A549 (cell line): ENCODE measurements at regions not wholly inside any gene's neighbourhood (a gene's known extent, or its start where the extent isn't known, plus 50 kb on each side); places are given as distances from the start of the nearest gene placed in this dataset.

ENCODE experiments used
- ATAC-seq, 2 experiments: fragments of 200-7000 bp in 1 of 2; fragments of >200 bp in 1 of 2; cut with Nextera tagmentation in 1 of 2; cut with Tn5 transposase in 1 of 2; 3 replicates each; pipeline versions ENCODE4 v1.8.0 to v1.9.1; 2018 to 2020; ENCODE audit warnings: mild to moderate bottlenecking in 1 of 2, moderate library complexity in 1 of 2
- CTCF ChIA-PET: fragments of 300-600 bp; sonication (Branson Sonifier 250); formaldehyde crosslinking; extraction: SDS; loops from one replicate; lab custom pipeline; 2021; ENCODE audit warnings: antibody characterized with exemption, inconsistent platforms; lab: Yijun Ruan, JAX
- POLR2A ChIA-PET: fragments of 350-600 bp; formaldehyde crosslinking; extraction: SDS; loops from one replicate; lab custom pipeline; 2021; ENCODE audit warnings: antibody characterized with exemption, inconsistent platforms; lab: Yijun Ruan, JAX
- DNase-seq, 2 experiments: peaks; one replicate each; pipeline versions ENCODE4 v3.0.0 to v3.0.0-alpha.2; 2011 to 2016; ENCODE audit warnings: low read depth in 1 of 2, low spot score in 1 of 2
- FAIRE-seq: peaks from 2 replicates; lab custom pipeline; 2011; peaks lifted over from hg19 to GRCh38; lab: Jason Lieb, UNC
- H3K27ac ChIP-seq, 2 experiments: fragments of >200 bp; sonication (Bioruptor Twin); formaldehyde crosslinking; 3 replicates each; pipeline ENCODE4 v1.5.1; 2016 to 2017
- H3K4me1 ChIP-seq: fragments of >200 bp; sonication (Bioruptor Twin); formaldehyde crosslinking; 3 replicates; pipeline ENCODE4 v1.6.1; 2016
- H3K4me2 ChIP-seq: fragments of >200 bp; sonication (Bioruptor Twin); formaldehyde crosslinking; 3 replicates; pipeline ENCODE4 v1.6.1; 2016
- H3K4me3 ChIP-seq: fragments of >200 bp; sonication (Bioruptor Twin); formaldehyde crosslinking; 3 replicates; pipeline ENCODE4 v1.5.1; 2016
- H3K9me3 ChIP-seq: fragments of >200 bp; sonication (Bioruptor Twin); formaldehyde crosslinking; 3 replicates; pipeline ENCODE4 v1.6.1; 2016
- CBX2 ChIP-seq: fragments of 200-600 bp; sonication (generic); IDR thresholded peaks from 2 replicates; pipeline ENCODE4 v1.6.1; 2016; ENCODE audit warnings: low read depth, mild to moderate bottlenecking, borderline replicate concordance
- EHMT2 ChIP-seq: fragments of 200-600 bp; sonication (generic); IDR thresholded peaks from 2 replicates; pipeline ENCODE4 v1.6.1; 2016; ENCODE audit warnings: antibody characterized with exemption, low read depth, mild to moderate bottlenecking, moderate library complexity
- EP300 ChIP-seq, 2 experiments: fragments of >200 bp; sonication (Bioruptor Twin); formaldehyde crosslinking; IDR thresholded peaks; 2 replicates in 1 of 2; 3 replicates in 1 of 2; pipeline ENCODE4 v1.6.1; 2016 to 2017
- FOSB ChIP-seq: fragments of 250-450 bp; sonication (Bioruptor Pico); IDR thresholded peaks from 2 replicates; pipeline ENCODE4 v1.5.0; 2020; ENCODE audit warnings: mild to moderate bottlenecking, moderate library complexity
- FOXS1 ChIP-seq: fragments of 250-450 bp; sonication (Bioruptor Pico); IDR thresholded peaks from 2 replicates; pipeline ENCODE4 v1.5.0; 2020; ENCODE audit warnings: mild to moderate bottlenecking, moderate library complexity
- HDAC2 ChIP-seq: fragments of 200-600 bp; sonication (generic); IDR thresholded peaks from 2 replicates; pipeline ENCODE4 v1.6.1; 2016
- HOXB5 ChIP-seq: fragments of 250-450 bp; sonication (Bioruptor Pico); IDR thresholded peaks from 2 replicates; pipeline ENCODE4 v1.5.0; 2020; ENCODE audit warnings: mild to moderate bottlenecking, moderate library complexity
- JUN ChIP-seq, 2 experiments: fragments of >200 bp; sonication (Bioruptor Twin); formaldehyde crosslinking; IDR thresholded peaks; 2 replicates in 1 of 2; 3 replicates in 1 of 2; pipeline ENCODE4 v1.6.1; 2016 to 2017
- MAFK ChIP-seq: fragments of 450-650 bp; IDR thresholded peaks from 2 replicates; pipeline ENCODE4 v1.6.1; 2014; ENCODE audit not compliant: partially characterized antibody
- NFE2L2 ChIP-seq: fragments of 150-350 bp; conservative IDR thresholded peaks from 2 replicates; pipeline ENCODE4 v1.6.1; 2014; ENCODE audit warnings: low read length
- NPAS2 ChIP-seq: fragments of 250-450 bp; sonication (Bioruptor Pico); IDR thresholded peaks from 2 replicates; pipeline ENCODE4 v1.8.0; 2022; ENCODE audit warnings: mild to moderate bottlenecking, moderate library complexity, borderline replicate concordance
- POLR2AphosphoS2 ChIP-seq: conservative IDR thresholded peaks from 2 replicates; pipeline ENCODE4 v1.6.1; 2012; ENCODE audit warnings: low read length, improper control_type of control experiment, inconsistent platforms
- RCOR1 ChIP-seq: fragments of 150-350 bp; IDR thresholded peaks from 2 replicates; pipeline ENCODE4 v1.6.1; 2014; ENCODE audit warnings: antibody characterized with exemption, low read length, low read depth
- RNF2 ChIP-seq: fragments of 200-600 bp; sonication (generic); IDR thresholded peaks from 2 replicates; pipeline ENCODE4 v1.6.1; 2016; ENCODE audit warnings: low read depth, mild to moderate bottlenecking, antibody characterized with exemption, moderate library complexity, borderline replicate concordance
- SREBF2 ChIP-seq: fragments of 450-650 bp; IDR thresholded peaks from 2 replicates; pipeline ENCODE4 v1.6.1; 2014; ENCODE audit warnings: mild to moderate bottlenecking, moderate library complexity
- ZFP36 ChIP-seq: fragments of 450-650 bp; IDR thresholded peaks from 2 replicates; pipeline ENCODE4 v1.6.1; 2014; ENCODE audit warnings: borderline replicate concordance; ENCODE audit not compliant: partially characterized antibody
- ZSCAN20 ChIP-seq: fragments of 250-450 bp; sonication (Bioruptor Pico); IDR thresholded peaks from 2 replicates; pipeline ENCODE4 v1.8.0; 2022; ENCODE audit warnings: mild to moderate bottlenecking, moderate library complexity
- WGBS: methylation state at CpG from one replicate; pipeline ENCODE4 v1.1.6; 2017; ENCODE audit errors: missing lambda C conversion rate; 5-methylcytosine and 5-hydroxymethylcytosine counted together
- TF ChIP-seq, protein P1 (sequence below): IDR thresholded peaks from 2 replicates; pipeline ENCODE4 v1.6.1; 2012
- TF ChIP-seq, protein P2 (sequence below): fragments of 200-600 bp; sonication (generic); IDR thresholded peaks from 2 replicates; pipeline ENCODE4 v1.6.1; 2016; ENCODE audit warnings: antibody characterized with exemption, mild to moderate bottlenecking, moderate library complexity
- TF ChIP-seq, protein P3 (sequence below): fragments of 250-450 bp; sonication (Bioruptor Pico); IDR thresholded peaks from 2 replicates; pipeline ENCODE4 v1.5.0; 2020; ENCODE audit warnings: low read depth, mild to moderate bottlenecking, moderate library complexity
- TF ChIP-seq, protein P4 (sequence below): IDR thresholded peaks from 2 replicates; pipeline ENCODE4 v1.6.1; 2012

DNA sequence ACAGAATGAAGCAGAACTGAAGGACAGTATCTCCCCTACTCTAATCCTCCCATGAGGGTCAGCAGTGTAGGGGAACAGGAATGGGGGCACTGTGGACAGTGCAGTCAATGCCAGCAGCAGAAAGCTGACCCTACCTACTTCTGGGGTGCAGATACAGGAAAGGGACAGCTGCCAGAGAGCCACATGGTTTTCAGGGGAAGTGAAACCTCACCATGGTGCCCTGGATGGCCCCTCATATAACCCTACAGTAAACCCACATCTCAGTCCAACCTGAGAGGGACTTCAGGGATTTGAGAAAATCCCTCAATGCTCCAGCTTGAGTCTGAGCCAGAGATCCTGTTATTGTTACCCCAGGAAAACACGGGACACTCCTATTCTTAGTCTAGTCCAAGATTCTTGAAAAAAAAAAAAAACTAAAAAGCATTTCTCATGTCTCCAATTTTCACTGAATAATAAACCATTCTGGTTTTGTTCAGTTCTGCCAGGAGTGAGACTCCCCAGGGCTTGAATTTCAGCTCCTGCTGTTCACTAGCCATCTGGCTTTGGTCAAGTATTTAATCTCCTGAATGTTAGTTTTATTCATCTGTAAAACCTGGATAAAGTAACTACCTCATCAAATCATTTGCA is 511.6 kb upstream of the ARGLU1 start:
- ChIA-PET CTCF (no interaction called here), POLR2A (no interaction called here)
- FAIRE-seq: no peak
- no peak overlapping the region for H3K4me2 ChIP-seq
- no peaks in the 10 kb centered on the region for H3K4me1 ChIP-seq
- no peak for ATAC-seq
- TF ChIP-seq CBX2 (no peak), MAFK (no peak), NFE2L2 (no peak), HOXB5 (no peak), RNF2 (no peak), EHMT2 (no peak), POLR2AphosphoS2 (no peak)
- TF ChIP-seq, protein P1, sequence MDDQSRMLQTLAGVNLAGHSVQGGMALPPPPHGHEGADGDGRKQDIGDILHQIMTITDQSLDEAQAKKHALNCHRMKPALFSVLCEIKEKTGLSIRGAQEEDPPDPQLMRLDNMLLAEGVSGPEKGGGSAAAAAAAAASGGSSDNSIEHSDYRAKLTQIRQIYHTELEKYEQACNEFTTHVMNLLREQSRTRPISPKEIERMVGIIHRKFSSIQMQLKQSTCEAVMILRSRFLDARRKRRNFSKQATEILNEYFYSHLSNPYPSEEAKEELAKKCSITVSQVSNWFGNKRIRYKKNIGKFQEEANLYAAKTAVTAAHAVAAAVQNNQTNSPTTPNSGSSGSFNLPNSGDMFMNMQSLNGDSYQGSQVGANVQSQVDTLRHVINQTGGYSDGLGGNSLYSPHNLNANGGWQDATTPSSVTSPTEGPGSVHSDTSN: no peak
- TF ChIP-seq, protein P2, sequence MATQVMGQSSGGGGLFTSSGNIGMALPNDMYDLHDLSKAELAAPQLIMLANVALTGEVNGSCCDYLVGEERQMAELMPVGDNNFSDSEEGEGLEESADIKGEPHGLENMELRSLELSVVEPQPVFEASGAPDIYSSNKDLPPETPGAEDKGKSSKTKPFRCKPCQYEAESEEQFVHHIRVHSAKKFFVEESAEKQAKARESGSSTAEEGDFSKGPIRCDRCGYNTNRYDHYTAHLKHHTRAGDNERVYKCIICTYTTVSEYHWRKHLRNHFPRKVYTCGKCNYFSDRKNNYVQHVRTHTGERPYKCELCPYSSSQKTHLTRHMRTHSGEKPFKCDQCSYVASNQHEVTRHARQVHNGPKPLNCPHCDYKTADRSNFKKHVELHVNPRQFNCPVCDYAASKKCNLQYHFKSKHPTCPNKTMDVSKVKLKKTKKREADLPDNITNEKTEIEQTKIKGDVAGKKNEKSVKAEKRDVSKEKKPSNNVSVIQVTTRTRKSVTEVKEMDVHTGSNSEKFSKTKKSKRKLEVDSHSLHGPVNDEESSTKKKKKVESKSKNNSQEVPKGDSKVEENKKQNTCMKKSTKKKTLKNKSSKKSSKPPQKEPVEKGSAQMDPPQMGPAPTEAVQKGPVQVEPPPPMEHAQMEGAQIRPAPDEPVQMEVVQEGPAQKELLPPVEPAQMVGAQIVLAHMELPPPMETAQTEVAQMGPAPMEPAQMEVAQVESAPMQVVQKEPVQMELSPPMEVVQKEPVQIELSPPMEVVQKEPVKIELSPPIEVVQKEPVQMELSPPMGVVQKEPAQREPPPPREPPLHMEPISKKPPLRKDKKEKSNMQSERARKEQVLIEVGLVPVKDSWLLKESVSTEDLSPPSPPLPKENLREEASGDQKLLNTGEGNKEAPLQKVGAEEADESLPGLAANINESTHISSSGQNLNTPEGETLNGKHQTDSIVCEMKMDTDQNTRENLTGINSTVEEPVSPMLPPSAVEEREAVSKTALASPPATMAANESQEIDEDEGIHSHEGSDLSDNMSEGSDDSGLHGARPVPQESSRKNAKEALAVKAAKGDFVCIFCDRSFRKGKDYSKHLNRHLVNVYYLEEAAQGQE: no peak
- DNase-seq: no peak
- no peak overlapping the region for H3K27ac ChIP-seq
- H3K9me3 ChIP-seq: no peaks in the 10 kb centered on the region
- WGBS: 8% methylated on average over 1 of the region's 1 CpG
- no peak overlapping the region for H3K4me3 ChIP-seq

DNA sequence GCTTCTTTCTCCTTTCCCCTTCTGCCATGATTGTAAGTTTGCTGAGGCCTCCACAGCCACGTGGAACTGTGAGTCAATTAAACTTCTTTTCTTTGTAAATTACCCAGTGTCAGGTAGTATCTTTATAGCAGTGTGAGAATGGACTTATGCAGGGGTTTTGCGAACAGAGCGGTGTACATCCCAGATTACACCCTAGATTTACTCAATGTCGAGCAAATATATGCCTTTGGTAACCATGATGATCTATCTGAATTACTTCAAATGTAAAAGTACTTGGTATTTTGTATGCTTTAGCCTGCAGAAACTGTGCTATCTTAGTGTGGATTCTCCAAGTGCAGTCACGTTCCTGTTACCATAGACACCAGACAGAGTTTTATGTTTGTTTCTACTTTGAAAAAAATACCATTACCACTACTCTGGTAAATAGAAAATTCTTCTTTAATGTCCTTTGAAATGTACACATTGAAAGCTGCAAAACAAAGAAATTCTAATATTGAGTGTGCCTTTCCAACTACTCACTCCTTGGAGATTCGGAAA is 510.4 kb upstream of the ARGLU1 start:
- no peaks in the 10 kb centered on the region for H3K9me3 ChIP-seq
- CTCF ChIA-PET: no interaction called here
- TF ChIP-seq FOSB (CRISPR knock-in tag) (no peak), ZFP36 (no peak), NFE2L2 (no peak), NPAS2 (no peak), EP300 (IDR thresholded peaks at IDR 0.05) (no peak), FOXS1 (CRISPR knock-in tag) (no peak), JUN (IDR thresholded peaks at IDR 0.05) (no peak), SREBF2 (no peak), HDAC2 (no peak), ZSCAN20 (no peak), RCOR1 (no peak), POLR2AphosphoS2 (no peak)
- TF ChIP-seq, protein P3, sequence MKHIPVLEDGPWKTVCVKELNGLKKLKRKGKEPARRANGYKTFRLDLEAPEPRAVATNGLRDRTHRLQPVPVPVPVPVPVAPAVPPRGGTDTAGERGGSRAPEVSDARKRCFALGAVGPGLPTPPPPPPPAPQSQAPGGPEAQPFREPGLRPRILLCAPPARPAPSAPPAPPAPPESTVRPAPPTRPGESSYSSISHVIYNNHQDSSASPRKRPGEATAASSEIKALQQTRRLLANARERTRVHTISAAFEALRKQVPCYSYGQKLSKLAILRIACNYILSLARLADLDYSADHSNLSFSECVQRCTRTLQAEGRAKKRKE (CRISPR knock-in tag): no peak
- TF ChIP-seq, protein P4, sequence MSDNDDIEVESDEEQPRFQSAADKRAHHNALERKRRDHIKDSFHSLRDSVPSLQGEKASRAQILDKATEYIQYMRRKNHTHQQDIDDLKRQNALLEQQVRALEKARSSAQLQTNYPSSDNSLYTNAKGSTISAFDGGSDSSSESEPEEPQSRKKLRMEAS: no peak
- TF ChIP-seq, all 56 proteins: peak for 0
- no peak for DNase-seq
- Histone ChIP-seq H3K4me1 (no peaks in the 10 kb centered on the region), H3K27ac (no peak overlapping the region), H3K4me2 (no peak overlapping the region), H3K4me3 (no peak overlapping the region)
- WGBS: 3% methylated on average over 6 of the region's 6 CpGs
- POLR2A ChIA-PET: no interaction called here
- no peak for ATAC-seq
- no peak for FAIRE-seq
